ENCODE measurements at regions not wholly inside any gene's neighbourhood (a gene's known extent, or its start where the extent isn't known, plus 50 kb on each side); places are given as distances from the start of the nearest gene placed in this dataset.
A peak's percentile ranks its signal among the peaks of the same experiment; 100 is the strongest.

DNA sequence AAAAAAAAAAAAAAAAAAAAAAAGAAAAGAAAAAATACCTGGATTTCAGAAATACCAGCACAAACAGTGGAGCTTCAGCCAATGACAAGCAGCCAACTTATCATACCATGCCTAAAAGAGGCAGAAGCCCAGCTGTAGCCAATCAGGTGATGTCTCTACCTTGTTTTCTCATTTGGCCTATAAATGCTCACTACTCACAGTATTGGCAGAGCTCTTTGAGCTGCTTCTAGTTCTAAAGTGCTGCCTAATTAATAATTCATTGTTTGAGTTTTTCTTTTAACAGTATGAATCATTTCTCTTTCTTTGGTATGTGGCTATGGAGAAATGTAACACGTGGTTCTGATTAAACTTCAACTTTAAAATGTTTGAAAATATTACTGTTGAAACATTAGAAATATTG is 188.8 kb upstream of the TECRL start:
- DNase-seq (ENCODE audit: low read depth), result no peak

DNA sequence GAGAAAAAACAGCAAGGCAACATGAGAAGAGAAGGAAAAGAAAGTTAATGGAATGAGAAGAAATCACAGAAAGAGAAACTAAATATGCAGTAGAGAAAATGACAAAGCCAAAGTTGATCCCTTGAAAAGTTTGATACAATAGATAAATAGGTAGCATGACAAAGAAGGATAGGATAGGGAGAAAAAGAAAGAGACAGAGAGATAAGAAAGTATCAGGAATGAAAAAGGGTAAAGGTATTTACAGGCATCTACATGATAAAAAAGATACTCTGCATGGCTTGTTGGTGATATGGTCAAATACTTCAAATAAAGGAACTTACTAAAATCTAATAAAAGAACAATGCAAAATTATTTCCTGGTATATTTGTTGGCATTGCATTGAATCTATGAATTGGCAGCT is 185.5 kb upstream of the TECRL start:
- DNase-seq (ENCODE audit: low read depth), result no peak

DNA sequence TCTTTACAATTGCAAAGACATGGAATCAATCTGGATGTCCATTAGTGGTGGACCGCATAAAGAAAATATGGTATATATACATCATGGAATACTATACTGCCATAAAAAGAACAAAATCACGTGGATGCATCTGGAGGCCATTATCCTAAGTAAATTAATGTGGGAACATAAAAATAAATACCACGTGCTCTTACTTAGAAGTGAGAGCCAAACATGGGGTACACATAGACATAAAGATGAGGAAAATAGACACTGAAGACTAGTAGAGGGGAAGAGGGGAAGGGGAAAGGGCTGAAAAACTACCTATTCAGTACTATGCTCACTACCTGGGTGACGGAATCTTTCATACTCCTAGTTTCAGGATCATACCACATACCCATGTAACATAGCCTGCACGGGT is 179.3 kb upstream of the TECRL start:
- no peak for DNase-seq (ENCODE audit: low read depth)

DNA sequence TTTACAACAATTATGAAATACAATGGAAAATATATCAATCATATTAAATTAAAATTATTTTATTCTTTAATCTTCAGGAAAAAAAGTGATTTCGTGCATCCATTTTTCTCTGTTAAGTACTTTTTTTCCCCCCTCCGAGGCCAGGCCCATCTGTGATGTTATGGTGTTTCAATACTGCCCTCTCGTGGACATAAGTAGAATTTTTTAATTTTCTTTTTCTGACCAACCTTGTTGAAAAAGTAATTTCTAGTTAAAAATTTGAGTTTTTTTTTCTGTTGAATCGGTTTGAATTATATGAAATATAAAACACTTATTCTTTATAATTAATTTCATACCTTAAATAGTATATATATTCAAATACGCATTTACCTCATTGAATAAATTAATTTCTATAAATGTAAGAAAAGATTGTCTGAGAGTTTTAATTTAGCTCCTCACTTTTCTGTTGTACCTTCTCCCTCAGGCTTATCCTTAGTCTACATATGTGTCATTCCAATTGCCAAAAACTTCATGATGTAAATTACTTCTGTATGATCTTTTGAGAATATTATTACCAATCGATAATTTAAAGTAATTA is 175.8 kb upstream of the TECRL start:
- DNase-seq (ENCODE audit: low read depth), result peak; percentile 8

DNA sequence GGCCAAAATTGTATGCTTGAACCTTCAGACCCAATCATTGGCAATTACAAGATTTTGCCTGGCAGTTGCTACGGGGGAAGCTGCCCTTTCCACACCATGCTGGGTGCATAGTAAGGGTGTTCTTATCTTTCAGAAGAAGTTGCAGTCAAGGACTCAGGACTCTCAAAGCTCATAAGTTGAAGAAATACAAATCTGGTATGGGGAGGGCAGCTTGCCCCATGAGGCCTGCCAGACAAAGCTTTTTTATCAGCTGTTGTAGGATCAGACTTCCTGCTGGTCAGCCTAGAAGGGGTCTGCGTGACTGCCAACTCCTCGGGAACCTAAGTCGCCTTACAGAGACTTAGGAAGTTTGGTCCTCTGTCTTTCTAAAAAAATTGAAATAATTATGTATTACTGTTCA is 174.9 kb upstream of the TECRL start:
- no peak for DNase-seq (ENCODE audit: low read depth)

DNA sequence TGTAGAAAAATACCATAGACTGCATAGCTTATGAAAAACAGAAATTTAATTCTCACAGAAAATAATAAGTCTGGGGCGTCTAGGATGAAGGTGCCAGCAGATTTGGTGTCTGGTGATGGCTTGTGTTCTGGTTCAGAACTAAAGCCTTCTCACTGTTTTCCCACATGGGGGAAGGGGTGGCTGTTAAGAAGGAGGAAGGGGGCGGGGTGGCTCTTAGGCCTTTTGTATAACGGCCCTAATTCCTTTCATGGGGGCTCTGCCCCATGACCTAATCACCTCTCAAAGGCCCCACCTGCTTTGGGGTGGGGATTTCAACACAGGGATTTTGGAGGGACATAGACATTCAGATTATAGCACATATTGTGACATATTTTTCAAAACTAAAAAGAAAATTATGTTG is 173.2 kb upstream of the TECRL start:
- DNase-seq (ENCODE audit: low read depth), result no peak

DNA sequence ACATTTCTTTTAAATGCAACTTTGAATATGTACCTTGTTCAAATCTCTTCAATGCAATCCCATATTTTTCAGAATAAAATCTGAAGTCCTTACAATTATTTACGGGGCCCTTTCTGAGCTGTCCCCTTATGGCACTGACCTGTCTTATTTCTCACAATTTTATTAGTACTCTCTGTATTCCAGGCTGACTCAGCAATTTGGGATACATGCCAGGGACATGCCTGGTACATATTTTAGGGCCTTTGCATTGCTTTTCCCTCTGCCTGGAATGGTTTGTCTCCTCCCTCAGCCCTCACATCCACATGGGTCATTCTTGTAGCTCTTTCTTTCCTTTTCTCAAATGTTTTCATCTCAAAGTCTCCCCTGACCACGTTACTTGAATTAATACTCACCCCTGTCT is 172.2 kb upstream of the TECRL start:
- DNase-seq (ENCODE audit: low read depth), result peak; percentile 18

DNA sequence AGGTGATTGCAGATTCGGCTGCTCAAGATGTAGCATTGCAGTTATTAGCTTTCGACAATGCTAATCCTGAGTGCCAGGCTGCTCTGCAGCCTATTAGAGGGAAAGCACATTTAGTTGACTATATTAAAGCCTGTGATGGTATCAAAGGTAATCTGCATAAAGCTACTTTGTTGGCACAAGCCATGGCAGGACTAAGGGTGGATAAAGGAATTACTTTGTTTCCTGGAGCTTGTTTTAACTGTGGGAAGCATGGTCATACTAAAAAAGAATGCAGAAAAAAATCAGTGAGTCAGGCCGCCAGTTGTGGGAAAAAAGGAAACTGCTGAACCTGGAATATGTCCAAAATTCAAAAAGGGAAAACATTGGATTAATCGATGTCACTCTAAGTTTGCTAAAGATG is 154.9 kb upstream of the TECRL start:
- no peak for DNase-seq (ENCODE audit: low read depth)

DNA sequence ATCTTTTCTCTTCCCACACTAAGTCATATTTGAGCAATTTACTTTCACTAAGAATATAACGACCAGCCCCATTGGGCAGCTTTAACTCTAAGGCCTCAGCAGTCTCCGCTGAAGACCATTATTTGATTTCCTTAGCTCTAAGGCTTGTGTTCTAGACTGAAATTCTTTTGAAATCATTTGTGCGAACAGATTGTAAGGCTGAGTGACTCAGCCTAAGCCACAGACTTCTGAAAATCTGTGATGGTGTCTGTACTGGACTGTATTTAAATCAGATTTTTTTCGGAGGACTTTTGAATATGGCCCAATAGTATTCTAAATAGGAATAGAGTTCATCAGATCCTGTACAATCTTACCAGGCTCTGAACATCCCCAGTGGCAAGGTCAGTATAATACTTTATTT is 150.3 kb upstream of the TECRL start:
- no peak for DNase-seq (ENCODE audit: low read depth)

DNA sequence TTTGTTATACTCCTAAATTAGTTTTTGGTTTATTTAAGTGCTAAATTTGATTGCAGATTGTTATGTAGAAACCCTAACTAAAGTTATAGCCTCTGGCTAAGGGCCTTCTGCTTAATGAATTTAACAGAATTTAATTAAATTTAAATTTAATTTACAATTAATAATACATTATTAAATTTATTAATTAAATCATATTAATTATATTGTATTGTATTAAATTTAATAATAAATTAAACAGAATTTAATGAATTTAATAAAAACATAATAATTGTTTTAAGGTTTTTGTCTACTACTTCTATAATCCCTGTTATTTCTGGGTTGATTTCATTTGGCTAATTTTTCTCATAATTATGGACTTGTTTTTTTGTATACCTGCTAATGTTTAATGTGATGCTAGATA is 141.9 kb upstream of the TECRL start:
- DNase-seq (ENCODE audit: low read depth), result no peak

DNA sequence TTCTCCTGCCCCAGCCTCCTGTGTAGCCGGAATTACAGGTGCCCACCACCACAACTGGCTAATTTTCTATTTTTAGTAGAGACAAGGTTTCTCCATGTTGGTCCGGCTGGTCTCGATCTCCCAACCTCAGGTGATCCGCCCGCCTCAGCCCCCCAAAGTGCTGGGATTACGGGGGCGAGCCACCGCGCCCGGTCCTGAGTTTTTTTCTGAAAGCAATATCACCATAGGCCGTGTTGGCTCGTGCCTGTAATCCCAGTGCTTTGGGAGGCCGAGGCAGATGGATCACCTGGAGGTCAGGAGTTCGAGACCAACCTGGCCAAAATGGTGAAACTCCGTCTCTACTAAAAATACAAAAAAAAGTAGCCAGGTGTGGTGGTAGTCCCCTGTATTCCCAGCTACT is 136.3 kb upstream of the TECRL start:
- no peak for DNase-seq (ENCODE audit: low read depth)

DNA sequence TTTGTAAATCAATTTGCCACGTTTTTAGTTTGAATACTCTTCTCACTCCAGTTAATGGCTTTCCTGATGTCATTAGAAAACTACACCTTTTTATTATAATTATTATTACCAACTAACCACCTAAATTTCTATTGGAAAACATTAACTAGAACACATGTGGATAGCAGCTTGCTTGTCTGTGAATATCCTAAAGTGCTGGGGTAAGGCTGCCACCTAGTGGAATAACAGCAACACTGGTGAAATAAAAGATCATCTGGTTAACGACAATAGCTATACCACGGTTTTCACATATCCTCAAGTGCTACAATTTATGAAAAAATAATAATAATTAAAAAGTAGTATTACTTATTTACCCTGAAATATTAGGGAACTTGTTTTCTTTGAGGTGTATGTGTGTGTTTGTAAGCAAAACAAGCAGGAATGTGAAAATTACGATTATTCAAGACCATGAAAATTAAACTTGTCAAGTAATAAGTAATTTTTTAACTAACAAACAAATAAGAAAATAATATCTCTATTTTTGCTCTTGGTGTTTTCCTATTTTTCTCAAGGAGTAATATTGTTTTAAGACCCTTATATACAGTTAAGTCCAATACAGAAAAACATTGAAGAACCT is 130.1 kb upstream of the TECRL start:
- DNase-seq (ENCODE audit: low read depth), result peak; percentile 44

DNA sequence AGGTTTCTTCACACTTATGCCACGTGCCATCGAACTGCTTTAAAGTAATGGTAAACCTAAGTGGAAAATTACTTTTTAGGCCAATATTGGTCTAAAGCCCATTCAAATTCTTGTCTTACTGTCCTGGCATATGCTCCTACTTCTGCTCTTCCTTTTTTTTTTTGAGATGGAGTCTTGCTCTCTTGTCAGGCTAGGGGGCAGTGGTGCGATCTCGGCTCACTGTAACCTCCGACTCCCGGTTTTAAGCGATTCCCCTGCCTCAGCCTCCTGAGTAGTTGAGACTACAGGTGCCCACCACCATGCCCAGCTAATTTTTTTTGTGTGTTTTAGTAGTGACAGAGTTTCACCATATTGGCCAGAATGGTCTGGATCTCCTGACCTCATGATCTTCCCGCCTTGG is 129.0 kb upstream of the TECRL start:
- no peak for DNase-seq (ENCODE audit: low read depth)

DNA sequence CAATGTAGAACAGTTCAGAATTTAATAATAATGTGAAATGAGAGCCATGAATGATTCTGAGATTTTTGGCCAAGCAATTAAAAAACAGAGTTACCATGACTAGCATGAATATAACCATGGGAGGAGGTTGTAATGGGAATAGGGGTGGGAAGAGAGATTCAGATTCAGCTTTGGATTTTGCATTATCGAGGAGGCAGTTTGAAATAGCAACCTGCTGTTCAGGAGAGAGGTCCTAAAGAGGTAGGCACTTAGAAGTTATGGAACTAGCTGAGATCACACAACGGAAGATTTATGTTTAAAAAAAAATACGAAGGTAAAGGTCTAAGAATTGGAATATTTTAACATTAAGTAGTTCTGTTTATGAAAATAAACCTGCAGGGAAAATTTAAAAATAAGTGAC is 124.4 kb upstream of the TECRL start:
- no peak for DNase-seq (ENCODE audit: low read depth)

DNA sequence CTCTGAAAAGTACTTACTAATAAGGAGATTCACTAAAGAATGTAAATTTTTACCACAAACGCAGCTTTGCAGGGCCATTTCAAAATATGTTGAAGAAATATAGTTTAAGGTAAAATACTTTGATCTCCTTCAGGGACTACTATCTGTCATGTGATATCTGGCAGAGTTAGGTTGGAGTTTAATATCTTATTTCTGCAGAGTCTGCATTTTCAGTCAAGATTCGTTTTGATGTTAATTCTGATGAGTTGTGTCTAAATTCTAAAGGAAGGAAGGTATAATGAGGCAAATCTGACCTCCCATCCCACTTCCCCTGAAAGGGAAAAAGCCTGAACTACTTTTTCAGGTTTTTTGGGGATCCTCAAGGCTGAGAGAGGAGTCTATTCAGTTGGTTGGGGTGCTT is 123.9 kb upstream of the TECRL start:
- no peak for DNase-seq (ENCODE audit: low read depth)

DNA sequence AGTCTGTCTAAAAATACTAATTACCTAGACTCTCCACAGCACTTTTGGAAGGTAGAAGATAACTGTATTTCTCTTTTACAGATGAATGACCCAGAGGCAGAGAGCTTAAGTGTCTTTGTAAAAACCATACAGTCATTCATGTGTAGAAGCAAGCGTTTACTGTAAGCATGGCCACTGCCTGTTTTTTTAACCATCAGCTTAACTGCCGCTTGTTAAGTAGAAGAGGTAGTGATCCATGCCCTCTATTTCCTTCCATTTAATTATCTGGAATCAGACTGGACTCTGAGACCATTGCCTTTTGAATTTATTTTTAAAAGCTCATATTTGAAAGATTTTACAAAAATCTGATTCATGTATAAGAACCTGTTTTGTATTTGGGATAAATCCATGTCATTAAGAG is 111.2 kb upstream of the TECRL start:
- no peak for DNase-seq (ENCODE audit: low read depth)

DNA sequence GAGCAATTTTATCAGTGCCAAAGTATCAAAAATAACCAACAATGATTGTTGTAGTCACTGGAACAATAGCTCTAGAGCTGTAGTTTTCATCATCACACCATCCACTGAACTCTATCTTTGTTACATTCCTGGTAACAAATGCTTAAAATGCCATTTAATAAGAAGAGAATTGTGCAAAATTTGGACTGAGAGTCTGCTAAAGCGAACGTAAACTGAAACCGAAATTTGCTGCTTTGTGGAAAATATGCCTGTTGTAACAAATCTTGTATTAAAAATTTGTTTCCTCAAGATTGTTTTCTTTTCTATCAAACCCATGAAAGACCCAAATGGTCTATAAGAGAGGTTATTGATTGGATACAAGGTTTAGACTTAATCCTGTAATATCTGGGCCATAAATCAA is 109.3 kb upstream of the TECRL start:
- DNase-seq (ENCODE audit: low read depth), result no peak

DNA sequence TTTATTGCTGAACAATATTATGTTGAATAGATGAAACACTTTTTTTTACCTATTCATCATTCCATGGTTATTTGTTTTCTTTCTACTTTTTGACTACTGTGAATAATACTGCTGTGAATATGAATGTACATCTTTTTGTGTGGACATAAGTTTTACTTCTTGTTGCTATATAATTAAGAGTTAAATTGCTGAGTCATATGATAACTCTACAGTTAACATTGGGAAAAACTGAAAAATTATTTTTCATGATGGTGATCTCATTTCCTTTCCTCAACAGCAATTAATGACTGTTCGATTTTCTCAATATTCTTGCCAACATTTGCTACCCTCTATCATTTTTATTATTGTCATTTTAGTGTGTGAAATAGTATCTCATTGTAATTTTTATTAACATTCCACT is 106.9 kb upstream of the TECRL start:
- no peak for DNase-seq (ENCODE audit: low read depth)

DNA sequence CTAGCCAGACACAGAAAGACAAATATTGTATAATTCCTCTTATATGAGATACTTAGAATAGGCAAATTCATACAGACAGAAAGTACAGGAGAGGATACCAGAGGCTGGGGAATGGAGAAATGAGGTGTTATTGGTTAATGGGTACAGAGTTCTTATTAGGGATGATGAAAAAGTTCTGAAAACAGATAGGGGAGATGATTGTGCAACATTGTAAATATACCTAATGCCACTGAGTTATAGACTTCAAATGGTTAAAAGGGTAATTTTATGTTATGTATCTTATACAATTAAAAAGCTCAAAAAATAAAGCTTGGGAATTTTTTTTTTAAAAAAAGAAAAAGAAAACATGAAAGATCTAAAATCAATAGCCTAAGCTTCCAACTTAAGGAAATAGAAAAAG is 98.8 kb upstream of the TECRL start:
- DNase-seq (ENCODE audit: low read depth), result no peak

DNA sequence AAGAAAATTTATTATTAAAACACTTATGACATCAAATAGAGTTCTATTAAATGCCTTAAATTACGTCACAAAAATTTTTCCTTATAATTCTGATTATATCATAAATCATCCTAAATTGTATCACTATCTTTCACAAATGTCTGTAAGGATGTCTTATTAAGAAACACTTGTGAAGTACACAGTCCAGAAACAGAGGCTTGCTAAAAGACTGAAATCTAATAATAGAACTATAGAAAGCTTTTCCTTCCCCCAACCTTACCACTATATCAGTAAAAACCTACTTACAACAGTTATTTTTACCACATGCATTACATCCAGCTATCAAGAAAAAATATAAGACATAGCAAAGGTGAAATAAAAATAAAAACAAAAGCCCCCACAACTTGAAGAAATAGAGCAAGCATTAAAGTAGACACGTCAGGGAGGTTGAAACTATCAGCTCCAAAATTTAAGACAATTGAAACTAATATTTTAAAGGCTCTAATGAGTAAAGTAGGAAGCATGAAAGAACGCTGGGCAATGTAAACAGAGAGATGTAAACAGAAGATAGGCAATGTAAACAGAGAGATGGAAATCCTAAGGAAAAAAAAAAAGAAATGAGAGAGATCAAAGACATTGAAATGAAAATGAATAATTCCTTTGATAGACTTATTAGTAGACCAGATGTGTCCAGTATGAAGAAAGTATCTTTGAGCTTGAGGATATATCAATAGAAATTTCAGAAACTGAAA is 94.9 kb upstream of the TECRL start:
- DNase-seq (ENCODE audit: low read depth), result no peak

DNA sequence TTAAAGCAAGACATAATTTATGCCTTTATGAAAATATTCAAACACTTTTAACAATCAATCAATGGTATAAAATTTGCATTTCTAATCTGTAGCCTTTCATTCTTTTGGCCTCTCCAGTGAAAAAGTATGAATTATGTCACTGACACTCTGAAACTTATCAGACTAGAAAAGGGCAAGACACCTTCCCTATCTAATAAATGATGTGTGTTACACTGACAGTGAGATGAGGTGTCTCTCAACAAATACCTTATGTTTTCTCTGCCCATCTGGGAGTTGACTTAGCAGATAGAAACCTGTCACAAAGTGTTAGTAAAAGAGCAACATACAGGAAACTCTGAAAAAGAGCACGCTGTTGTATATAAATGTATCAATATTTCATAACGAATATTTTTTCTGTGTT is 94.2 kb upstream of the TECRL start:
- no peak for DNase-seq (ENCODE audit: low read depth)

DNA sequence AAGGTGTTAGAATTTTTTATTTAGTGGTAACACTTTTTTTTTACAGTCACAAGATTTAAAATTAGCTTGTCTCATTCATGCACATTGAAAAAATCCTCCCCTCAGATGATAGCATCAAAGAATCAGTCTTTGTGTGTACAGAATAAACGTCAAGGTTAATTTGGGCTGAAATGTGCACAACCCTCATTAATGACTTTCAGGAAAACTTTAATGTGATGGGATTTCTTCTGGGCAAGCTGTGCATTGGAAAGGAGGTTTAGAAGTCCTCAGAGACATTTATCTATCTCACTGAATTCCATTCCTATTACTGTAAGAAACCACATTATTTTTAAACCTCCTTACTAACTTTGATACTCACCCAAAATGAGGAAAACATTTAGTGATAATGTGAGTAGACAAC is 88.2 kb upstream of the TECRL start:
- DNase-seq (ENCODE audit: low read depth), result no peak

DNA sequence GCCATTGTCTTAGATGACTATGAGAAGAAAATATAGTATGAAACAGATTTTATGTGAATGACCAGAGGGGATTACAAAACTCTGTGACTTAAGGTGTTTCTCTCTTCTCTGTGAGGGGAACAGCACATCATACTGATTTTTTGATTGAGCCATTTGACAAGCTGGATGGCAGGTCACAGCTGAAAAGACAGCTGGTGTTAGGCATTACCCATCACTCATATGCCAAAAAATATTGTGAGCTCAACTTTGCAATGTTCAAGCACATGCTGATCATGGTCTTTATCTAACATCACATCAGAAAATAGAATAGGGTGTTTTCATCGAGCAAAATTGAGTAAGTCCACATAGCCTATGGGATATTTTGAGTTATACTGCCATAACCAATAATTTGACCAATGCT is 86.7 kb upstream of the TECRL start:
- DNase-seq (ENCODE audit: low read depth), result no peak

DNA sequence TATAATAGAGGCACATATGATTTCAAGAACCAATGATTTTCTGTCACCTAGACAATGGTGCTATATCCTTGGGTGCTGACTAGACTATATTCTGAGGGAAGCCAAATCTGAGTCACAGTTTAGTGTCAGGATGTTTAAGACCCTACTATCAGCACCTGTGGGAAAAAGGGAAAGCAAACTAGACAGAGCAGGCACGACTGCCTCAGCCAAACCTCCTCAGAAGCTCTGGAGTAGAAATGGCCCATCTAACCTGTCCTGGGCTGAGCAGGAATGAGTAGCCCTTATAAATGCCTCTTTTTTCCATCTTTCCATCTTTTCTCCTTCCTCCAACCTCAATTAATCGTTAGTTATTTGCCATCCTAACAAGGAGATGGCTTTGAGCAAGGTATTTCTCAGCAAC is 80.4 kb upstream of the TECRL start:
- DNase-seq (ENCODE audit: low read depth), result no peak

Measured in LHCN-M2 (cell line).